ENCODE measurements at regions not wholly inside any gene's neighbourhood (a gene's known extent, or its start where the extent isn't known, plus 50 kb on each side); places are given as distances from the start of the nearest gene placed in this dataset.

- H3K9me3 ChIP-seq, result no peaks in the 10 kb centered on the region
- H3K4me3 ChIP-seq, result no peak overlapping the region
- intact Hi-C loops (cut with DNase I), result no loop called here
- no peak overlapping the region for H3K9ac ChIP-seq (ENCODE audit: low read depth in 2 of 2, low read length in 2 of 2)
- H3K4me1 ChIP-seq, result no peaks in the 10 kb centered on the region
- no peak for DNase-seq
- TF ChIP-seq CTCF (IDR thresholded peaks at IDR 0.05), result no peak
- no peaks in the 10 kb centered on the region for H3K27me3 ChIP-seq
- no peaks in the 10 kb centered on the region for H3K36me3 ChIP-seq
- no peak overlapping the region for H3K27ac ChIP-seq
Measured at GRCh38 chr4:12644261-12644660, 839.9 kb downstream of the RAB28 start.

DNA sequence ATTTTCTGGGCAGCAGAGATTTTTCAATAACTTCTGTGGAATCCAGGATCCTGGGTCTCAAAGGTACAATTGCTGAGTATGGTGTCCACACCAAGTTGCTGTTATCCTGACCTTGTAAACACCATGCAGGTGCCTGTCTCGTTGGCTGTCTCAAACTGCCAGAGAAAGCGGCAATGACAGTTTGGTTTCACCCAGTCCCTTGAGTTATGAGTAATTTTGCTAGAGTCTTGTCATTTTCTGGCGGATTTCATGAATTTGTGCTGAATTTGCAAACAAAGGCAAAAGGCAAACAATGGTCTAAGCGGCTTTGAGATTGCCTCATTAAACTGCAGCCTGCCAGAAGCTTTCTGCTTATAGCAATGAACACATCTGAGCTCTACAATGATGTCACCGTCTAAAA lies 847.9 kb downstream of the RAB28 start:
- intact Hi-C loops (cut with DNase I), result loop anchor here (10.0 kb wide), 1 partner anchor 871 kb away; no protein-coding TSS in a partner anchor
- H3K27me3 ChIP-seq, result no peaks in the 10 kb centered on the region

GRCh38 chr4:12635629-12636028 lies 848.5 kb downstream of the RAB28 start:
- no peaks in the 10 kb centered on the region for H3K4me1 ChIP-seq
- intact Hi-C loops (cut with DNase I), result loop anchor here (10.0 kb wide), 1 partner anchor 871 kb away; no protein-coding TSS in a partner anchor

More for the DNA sequence above, 847.9 kb downstream of the RAB28 start:
- H3K4me3 ChIP-seq, result no peak overlapping the region
- no peak for TF ChIP-seq CTCF (IDR thresholded peaks at IDR 0.05)
- H3K9me3 ChIP-seq, result no peaks in the 10 kb centered on the region
- H3K36me3 ChIP-seq, result no peaks in the 10 kb centered on the region
- no peak for DNase-seq
- no peak overlapping the region for H3K27ac ChIP-seq
- no peak overlapping the region for H3K9ac ChIP-seq (ENCODE audit: low read depth in 2 of 2, low read length in 2 of 2)
- H3K4me1 ChIP-seq, result no peaks in the 10 kb centered on the region

DNA sequence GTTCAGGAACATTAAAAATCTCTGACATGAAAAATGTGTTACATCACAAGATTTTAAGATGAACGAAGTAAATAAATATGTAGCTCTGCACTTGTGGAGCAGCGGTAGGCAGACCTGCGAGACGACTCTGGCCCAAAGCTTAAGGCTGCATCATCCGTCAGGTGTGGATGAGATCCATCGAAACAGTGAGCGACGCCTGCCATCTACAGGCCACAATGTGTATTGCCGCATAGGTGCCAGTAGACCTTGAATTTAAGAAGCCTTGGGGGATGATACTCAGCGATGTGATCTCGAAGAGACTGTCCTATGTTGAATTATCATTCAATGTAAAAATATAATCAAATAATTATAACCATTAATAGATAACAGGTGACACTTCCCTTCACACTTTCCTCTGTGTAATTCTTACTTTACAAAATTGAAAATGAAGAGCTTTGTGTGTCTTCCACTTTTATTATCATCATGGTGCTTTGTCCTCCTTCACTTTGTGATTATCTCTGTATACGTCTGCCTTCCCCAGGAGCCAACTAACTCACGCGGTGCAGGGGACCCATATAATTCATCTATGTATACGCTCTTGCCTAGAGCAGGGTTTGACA lies 851.0 kb downstream of the RAB28 start:
- Histone ChIP-seq H3K36me3 (no peaks in the 10 kb centered on the region), H3K9ac (ENCODE audit: low read depth in 2 of 2, low read length in 2 of 2) (no peak overlapping the region), H3K4me3 (no peak overlapping the region), H3K9me3 (no peaks in the 10 kb centered on the region), H3K27me3 (no peaks in the 10 kb centered on the region), H3K27ac (no peak overlapping the region), H3K4me1 (no peaks in the 10 kb centered on the region)
- peak; percentile 85 for TF ChIP-seq CTCF (IDR thresholded peaks at IDR 0.05)
- intact Hi-C loops (cut with DNase I), result loop anchor here (10.0 kb wide), 1 partner anchor 868 kb away; no protein-coding TSS in a partner anchor
- DNase-seq, result peak; percentile 87

More at GRCh38 chr4:12635629-12636028, 848.5 kb downstream of the RAB28 start:
- Histone ChIP-seq H3K36me3 (no peaks in the 10 kb centered on the region), H3K27ac (no peak overlapping the region), H3K9me3 (no peaks in the 10 kb centered on the region), H3K9ac (ENCODE audit: low read depth in 2 of 2, low read length in 2 of 2) (no peak overlapping the region), H3K4me3 (no peak overlapping the region), H3K27me3 (no peaks in the 10 kb centered on the region)
- TF ChIP-seq CTCF (IDR thresholded peaks at IDR 0.05), result no peak
- DNase-seq, result no peak

GRCh38 chr4:12615822-12616221 lies 868.3 kb downstream of the RAB28 start:
- Histone ChIP-seq H3K36me3 (no peaks in the 10 kb centered on the region), H3K4me1 (no peaks in the 10 kb centered on the region), H3K9ac (ENCODE audit: low read depth in 2 of 2, low read length in 2 of 2) (no peak overlapping the region), H3K27ac (no peak overlapping the region), H3K27me3 (no peaks in the 10 kb centered on the region), H3K4me3 (no peak overlapping the region), H3K9me3 (no peaks in the 10 kb centered on the region)
- DNase-seq, result no peak
- TF ChIP-seq CTCF (IDR thresholded peaks at IDR 0.05), result no peak
- intact Hi-C loops (cut with DNase I), result no loop called here

Data from colonic mucosa (tissue), 4 donors.